HepG2 (cell line): ENCODE measurements at regions not wholly inside any gene's neighbourhood (a gene's known extent, or its start where the extent isn't known, plus 50 kb on each side); places are given as distances from the start of the nearest gene placed in this dataset.

Experiments used
- ATAC-seq: fragments of 200-7000 bp; cut with Tn5 transposase; 3 replicates; pipeline ENCODE4 v1.9.1; 2020; ENCODE audit warnings: mild to moderate bottlenecking, moderate library complexity
- BruUV-seq: library from RNA; stranded (reverse); fragments of 400-500 nt; replicated peaks from 2 replicates; lab custom pipeline; 2021; lab: Mats Ljungman, UMichigan
- CTCF ChIA-PET: fragments of 300-600 bp; formaldehyde crosslinking; extraction: SDS; loops from one replicate; lab custom pipeline; 2021; ENCODE audit warnings: low total read pairs, inconsistent platforms, low intra/inter-chr PET ratio; lab: Yijun Ruan, JAX
- POLR2A ChIA-PET: fragments of 350-600 bp; sonication (Branson Sonifier 250); formaldehyde crosslinking; loops from one replicate; lab custom pipeline; 2020; ENCODE audit warnings: antibody characterized with exemption, inconsistent platforms; lab: Yijun Ruan, JAX
- DNase-seq: peaks from one replicate; pipeline ENCODE4 v3.0.0-alpha.2; 2015; ENCODE audit warnings: low spot score
- FAIRE-seq: peaks from 3 replicates; lab custom pipeline; 2011; peaks lifted over from hg19 to GRCh38; lab: Jason Lieb, UNC
- H2AFZ ChIP-seq: one replicate; pipeline ENCODE4 v1.6.1; 2011; ENCODE audit warnings: low read length, inconsistent platforms
- H3K27ac ChIP-seq: fragments of 300-600 bp; 3 replicates; pipeline ENCODE4 v1.8.0; 2011; ENCODE audit warnings: mixed run types, mild to moderate bottlenecking, mixed read lengths, low read length, inconsistent platforms; ENCODE audit not compliant: insufficient read depth; ENCODE audit errors: extremely low read length
- H3K27me3 ChIP-seq, 2 experiments: fragments of 200-600 bp in 1 of 2; 2 replicates in 1 of 2; 3 replicates in 1 of 2; pipeline versions ENCODE4 v1.6.0 to v1.8.0; 2011; ENCODE audit warnings: low read length in 2 of 2, mild to moderate bottlenecking in 2 of 2, moderate library complexity in 2 of 2, inconsistent platforms in 1 of 2; ENCODE audit not compliant: insufficient read depth in 2 of 2, control insufficient read depth in 1 of 2
- H3K36me3 ChIP-seq, 2 experiments: fragments of 200-600 bp in 1 of 2; replicated peaks in 1 of 2; 2 replicates in 1 of 2; 3 replicates in 1 of 2; pipeline versions ENCODE4 v1.5.1 to v1.8.0; 2011; ENCODE audit warnings: low read length in 2 of 2, inconsistent platforms in 1 of 2; ENCODE audit not compliant: insufficient read depth in 2 of 2, control insufficient read depth in 1 of 2
- H3K4me1 ChIP-seq: 2 replicates; pipeline ENCODE4 v1.5.1; 2012; ENCODE audit warnings: low read length, inconsistent platforms; ENCODE audit not compliant: insufficient read depth
- H3K4me2 ChIP-seq: 2 replicates; pipeline ENCODE4 v1.6.0; 2011; ENCODE audit warnings: low read depth, low read length, inconsistent platforms
- H3K4me3 ChIP-seq, 3 experiments: fragments of 200-600 bp in 1 of 3; sonication (generic), shearing (Covaris generic) in 1 of 3; replicated peaks in 1 of 3; 2 replicates each; pipeline ENCODE4 v1.5.1; 2011 to 2016; ENCODE audit warnings: low read length in 3 of 3, inconsistent platforms in 2 of 3, low read depth in 2 of 3, mild to moderate bottlenecking in 2 of 3, control low read depth in 1 of 3, mixed read lengths in 1 of 3; ENCODE audit not compliant: insufficient read depth in 1 of 3
- H3K79me2 ChIP-seq: one replicate; pipeline ENCODE4 v1.6.1; 2011; ENCODE audit warnings: low read length, inconsistent platforms; ENCODE audit not compliant: insufficient read depth
- H3K9ac ChIP-seq: 2 replicates; pipeline ENCODE4 v1.6.0; 2011; ENCODE audit warnings: mild to moderate bottlenecking, low read depth, low read length, inconsistent platforms; ENCODE audit not compliant: insufficient read depth
- H3K9me3 ChIP-seq: 2 replicates; pipeline ENCODE4 v1.5.1; 2012; ENCODE audit warnings: mild to moderate bottlenecking, low read length
- H4K20me1 ChIP-seq: 2 replicates; pipeline ENCODE4 v1.6.0; 2011; ENCODE audit warnings: inconsistent platforms, mild to moderate bottlenecking, low read length, moderate library complexity; ENCODE audit not compliant: insufficient read depth
- BCLAF1 ChIP-seq: fragments of 450-650 bp; IDR thresholded peaks from 2 replicates; pipeline ENCODE4 v1.6.1; 2017; ENCODE audit warnings: mild to moderate bottlenecking
- FOXK2 ChIP-seq: fragments of 450-650 bp; IDR thresholded peaks from 2 replicates; pipeline ENCODE4 v1.6.1; 2016
- MAFK ChIP-seq, 2 experiments: IDR thresholded peaks in 1 of 2; conservative IDR thresholded peaks in 1 of 2; 2 replicates each; pipeline ENCODE4 v1.6.1; 2011; ENCODE audit warnings: improper control_type of control experiment in 2 of 2, low read length in 2 of 2
- SMARCE1 ChIP-seq: fragments of 450-650 bp; IDR thresholded peaks from 2 replicates; pipeline ENCODE4 v1.6.1; 2017; ENCODE audit warnings: borderline replicate concordance
- ZMYM4 ChIP-seq: sonication (generic); formaldehyde crosslinking; IDR thresholded peaks from 2 replicates; pipeline ENCODE4 v1.8.1; 2023; ENCODE audit warnings: mild to moderate bottlenecking, missing genetic modification reagents
- ZNF280B ChIP-seq: sonication (generic); formaldehyde crosslinking; IDR thresholded peaks from 2 replicates; pipeline ENCODE4 v1.5.0; 2020; ENCODE audit warnings: missing genetic modification reagents, mild to moderate bottlenecking, borderline replicate concordance
- ZNF878 ChIP-seq: sonication (generic); formaldehyde crosslinking; IDR thresholded peaks from 2 replicates; pipeline ENCODE4 v1.8.1; 2023; ENCODE audit warnings: mild to moderate bottlenecking, missing genetic modification reagents, moderate library complexity
- WGBS: methylation state at CpG from one replicate; pipeline ENCODE4 v1.1.6; 2017; ENCODE audit warnings: low lambda C conversion rate; 5-methylcytosine and 5-hydroxymethylcytosine counted together
- in situ Hi-C: cut with HindIII; loops from 2 replicates; pipeline ENCODE4 v1.10.0; 2017; ENCODE audit warnings: low pct_unique_long_range_greater_than_20kb; ENCODE audit not compliant: extremely low pct_ligation_motif_present
- intact Hi-C: fragments of 100-400 bp; cut with micrococcal nuclease; formaldehyde crosslinking; loops from one replicate; pipeline ENCODE4 v1.10.0; 2022; ENCODE audit not compliant: unreplicated experiment
- TF ChIP-seq, protein P1 (sequence below): sonication (generic); formaldehyde crosslinking; IDR thresholded peaks from 2 replicates; pipeline ENCODE4 v1.4.0; 2020; ENCODE audit warnings: mild to moderate bottlenecking, missing genetic modification reagents, borderline replicate concordance
- TF ChIP-seq, protein P2 (sequence below): sonication (generic); formaldehyde crosslinking; IDR thresholded peaks from 2 replicates; pipeline ENCODE4 v1.9.0; 2021; ENCODE audit warnings: missing genetic modification reagents, borderline replicate concordance

DNA sequence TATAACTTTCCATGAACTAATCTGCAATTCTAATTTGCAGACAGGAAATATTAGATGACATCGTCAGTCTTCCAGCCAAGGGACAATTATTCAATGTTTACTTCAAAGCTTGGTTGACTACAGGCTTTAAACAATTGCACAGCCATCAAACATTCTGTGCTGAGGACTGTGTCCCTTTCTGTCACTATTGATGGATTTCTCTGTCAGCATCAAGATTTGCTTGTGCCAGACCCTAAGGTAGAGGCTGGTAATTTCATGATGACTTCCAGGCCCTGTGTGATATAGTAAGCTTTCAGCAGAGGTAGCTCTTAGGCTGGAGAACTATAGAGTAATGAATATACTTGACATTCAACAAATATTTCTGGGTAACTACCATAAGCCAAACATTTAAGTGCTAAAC is 229.3 kb upstream of the ACTBL2 start:
- Histone ChIP-seq H3K4me2 (no peak overlapping the region), H3K27ac (no peak overlapping the region), H4K20me1 (no peaks in the 10 kb centered on the region), H3K27me3 (no peaks in the 10 kb centered on the region), H3K4me3 (no peak overlapping the region), H3K4me1 (no peaks in the 10 kb centered on the region), H3K36me3 (no peaks in the 10 kb centered on the region), H2AFZ (no peak overlapping the region), H3K79me2 (no peaks in the 10 kb centered on the region), H3K9ac (no peak overlapping the region), H3K9me3 (peaks cover 9% of the 10 kb centered on the region)
- POLR2A ChIA-PET = no interaction called here
- FAIRE-seq = no peak
- BruUV-seq = no TSS peak
- WGBS = 64% methylated on average over 1 of the region's 1 CpG
- no peak for ATAC-seq
- intact Hi-C loops = no loop called here
- CTCF ChIA-PET = no interaction called here
- peak in 1 of 2 experiments; percentile 31; a peak in 1 of 4 replicates for TF ChIP-seq MAFK (conservative IDR thresholded peaks at IDR 0.05 in 1 of 2, IDR thresholded peaks at IDR 0.05 in 1 of 2; ENCODE audit: low read length in 2 of 2)
- no peak for TF ChIP-seq BCLAF1
- DNase-seq = no peak
- in situ Hi-C loops = no loop called here

GRCh38 chr5:57711471-57711870 is 228.9 kb upstream of the ACTBL2 start:
- Histone ChIP-seq H3K9ac (no peak overlapping the region), H3K4me1 (no peaks in the 10 kb centered on the region), H3K27ac (no peak overlapping the region), H3K9me3 (peaks cover 9% of the 10 kb centered on the region), H3K4me3 (no peak overlapping the region), H3K4me2 (no peak overlapping the region), H3K79me2 (no peaks in the 10 kb centered on the region), H2AFZ (no peak overlapping the region), H3K27me3 (no peaks in the 10 kb centered on the region), H3K36me3 (no peaks in the 10 kb centered on the region), H4K20me1 (no peaks in the 10 kb centered on the region)
- DNase-seq = no peak
- BruUV-seq = no TSS peak
- in situ Hi-C loops (no loop called here), intact Hi-C loops (no loop called here)
- ChIA-PET CTCF (no interaction called here), POLR2A (no interaction called here)
- ATAC-seq = no peak
- 3% methylated on average over 2 of the region's 2 CpGs for WGBS
- no peak for FAIRE-seq
- TF ChIP-seq, protein P1, sequence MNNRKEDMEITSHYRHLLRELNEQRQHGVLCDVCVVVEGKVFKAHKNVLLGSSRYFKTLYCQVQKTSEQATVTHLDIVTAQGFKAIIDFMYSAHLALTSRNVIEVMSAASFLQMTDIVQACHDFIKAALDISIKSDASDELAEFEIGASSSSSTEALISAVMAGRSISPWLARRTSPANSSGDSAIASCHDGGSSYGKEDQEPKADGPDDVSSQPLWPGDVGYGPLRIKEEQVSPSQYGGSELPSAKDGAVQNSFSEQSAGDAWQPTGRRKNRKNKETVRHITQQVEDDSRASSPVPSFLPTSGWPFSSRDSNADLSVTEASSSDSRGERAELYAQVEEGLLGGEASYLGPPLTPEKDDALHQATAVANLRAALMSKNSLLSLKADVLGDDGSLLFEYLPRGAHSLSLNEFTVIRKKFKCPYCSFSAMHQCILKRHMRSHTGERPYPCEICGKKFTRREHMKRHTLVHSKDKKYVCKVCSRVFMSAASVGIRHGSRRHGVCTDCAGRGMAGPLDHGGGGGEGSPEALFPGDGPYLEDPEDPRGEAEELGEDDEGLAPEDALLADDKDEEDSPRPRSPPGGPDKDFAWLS (CRISPR knock-in tag) = no peak
- TF ChIP-seq ZNF280B (CRISPR knock-in tag) = no peak
- TF ChIP-seq ZNF878 (CRISPR knock-in tag) = no peak
- TF ChIP-seq, protein P2, sequence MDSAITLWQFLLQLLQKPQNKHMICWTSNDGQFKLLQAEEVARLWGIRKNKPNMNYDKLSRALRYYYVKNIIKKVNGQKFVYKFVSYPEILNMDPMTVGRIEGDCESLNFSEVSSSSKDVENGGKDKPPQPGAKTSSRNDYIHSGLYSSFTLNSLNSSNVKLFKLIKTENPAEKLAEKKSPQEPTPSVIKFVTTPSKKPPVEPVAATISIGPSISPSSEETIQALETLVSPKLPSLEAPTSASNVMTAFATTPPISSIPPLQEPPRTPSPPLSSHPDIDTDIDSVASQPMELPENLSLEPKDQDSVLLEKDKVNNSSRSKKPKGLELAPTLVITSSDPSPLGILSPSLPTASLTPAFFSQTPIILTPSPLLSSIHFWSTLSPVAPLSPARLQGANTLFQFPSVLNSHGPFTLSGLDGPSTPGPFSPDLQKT (CRISPR knock-in tag) = no peak
- no peak for TF ChIP-seq FOXK2
- TF ChIP-seq SMARCE1 = no peak
- no peak for TF ChIP-seq ZMYM4 (CRISPR knock-in tag)
